Adrenal gland (tissue), 9 donors: ENCODE measurements at regions not wholly inside any gene's neighbourhood (a gene's known extent, or its start where the extent isn't known, plus 50 kb on each side); places are given as distances from the start of the nearest gene placed in this dataset.

Experiments used
- DNase-seq, 7 donors: peaks; one replicate each; pipeline ENCODE4 v3.0.0-alpha.2; 2019 to 2020
- H3K27ac ChIP-seq, 5 donors: fragments of 200-600 bp; sonication (generic) in 4 of 5; 1 replicate in 3 of 5; 2 replicates in 2 of 5; pipeline versions ENCODE4 v1.5.1 to v1.8.0; 2016 to 2020; ENCODE audit warnings: mild to moderate bottlenecking in 1 of 5
- H3K27me3 ChIP-seq: fragments of 200-600 bp; 2 replicates; pipeline ENCODE4 v1.8.0; 2021
- H3K36me3 ChIP-seq, 2 donors: fragments of 200-600 bp; replicated peaks in 1 of 2; 1 replicate in 1 of 2; 2 replicates in 1 of 2; pipeline versions ENCODE4 v1.5.1 to v1.8.0; 2018 to 2022
- H3K4me1 ChIP-seq, 2 donors: fragments of 200-600 bp; replicated peaks in 1 of 2; 1 replicate in 1 of 2; 2 replicates in 1 of 2; pipeline versions ENCODE4 v1.5.1 to v1.8.0; 2018 to 2021
- H3K4me3 ChIP-seq, 4 donors: fragments of 200-600 bp; sonication (generic) in 3 of 4; one replicate each; pipeline ENCODE4 v1.5.1; 2016 to 2018
- H3K9me3 ChIP-seq, 3 donors: fragments of 200-600 bp; sonication (generic) in 1 of 3; replicated peaks in 1 of 3; 1 replicate in 2 of 3; 2 replicates in 1 of 3; pipeline versions ENCODE4 v1.5.1 to v1.8.0; 2016 to 2021
- POLR2A ChIP-seq, 2 donors: fragments of 450-650 bp; IDR thresholded peaks; one replicate each; pipeline ENCODE4 v1.6.1; 2017; ENCODE audit warnings: antibody characterized with exemption in 2 of 2, mild to moderate bottlenecking in 2 of 2, moderate library complexity in 1 of 2
- WGBS, 4 donors: extraction: QIAGEN DNeasy Blood & Tissue Kit in 2 of 4; methylation state at CpG; one replicate each; pipeline versions ENCODE4 v1.1.5 to v1.1.7; 2013 to 2017; 5-methylcytosine and 5-hydroxymethylcytosine counted together
- intact Hi-C, 2 donors: fragments of 100-400 bp; cut with DNase I; formaldehyde crosslinking; loops; one replicate each; pipeline versions ENCODE4 v1.14.1 to v1.15.0; 2022 to 2023
- TF ChIP-seq, protein P1 (sequence below), 6 experiments: fragments of 450-650 bp in 4 of 6; fragments of 200-600 bp in 2 of 6; sonication (generic) in 1 of 6; IDR thresholded peaks; 1 replicate in 5 of 6; 2 replicates in 1 of 6; pipeline versions ENCODE4 v1.5.1 to v1.8.0; 2016 to 2021; ENCODE audit warnings: antibody characterized with exemption in 6 of 6, mild to moderate bottlenecking in 2 of 6, moderate library complexity in 1 of 6
- donor health status: healthy with polysubstance abuse.
- donor health status: Bipolar disorder and iron deficiency.
- donor health status: DM: yes; HTN: yes; CAD: no.
- donor health status: DM: no; HTN: no; CAD: no.
- donor health status: DM: no; HTN: no; CAD: no.

- 78 to 95% (median 87%) methylated on average over 4 of the region's 4 CpGs for WGBS, 4 donors
- H3K9me3 ChIP-seq: no peaks in the 10 kb centered on the region
- TF ChIP-seq POLR2A (IDR thresholded peaks at IDR 0.05): no peak
- TF ChIP-seq, protein P1, sequence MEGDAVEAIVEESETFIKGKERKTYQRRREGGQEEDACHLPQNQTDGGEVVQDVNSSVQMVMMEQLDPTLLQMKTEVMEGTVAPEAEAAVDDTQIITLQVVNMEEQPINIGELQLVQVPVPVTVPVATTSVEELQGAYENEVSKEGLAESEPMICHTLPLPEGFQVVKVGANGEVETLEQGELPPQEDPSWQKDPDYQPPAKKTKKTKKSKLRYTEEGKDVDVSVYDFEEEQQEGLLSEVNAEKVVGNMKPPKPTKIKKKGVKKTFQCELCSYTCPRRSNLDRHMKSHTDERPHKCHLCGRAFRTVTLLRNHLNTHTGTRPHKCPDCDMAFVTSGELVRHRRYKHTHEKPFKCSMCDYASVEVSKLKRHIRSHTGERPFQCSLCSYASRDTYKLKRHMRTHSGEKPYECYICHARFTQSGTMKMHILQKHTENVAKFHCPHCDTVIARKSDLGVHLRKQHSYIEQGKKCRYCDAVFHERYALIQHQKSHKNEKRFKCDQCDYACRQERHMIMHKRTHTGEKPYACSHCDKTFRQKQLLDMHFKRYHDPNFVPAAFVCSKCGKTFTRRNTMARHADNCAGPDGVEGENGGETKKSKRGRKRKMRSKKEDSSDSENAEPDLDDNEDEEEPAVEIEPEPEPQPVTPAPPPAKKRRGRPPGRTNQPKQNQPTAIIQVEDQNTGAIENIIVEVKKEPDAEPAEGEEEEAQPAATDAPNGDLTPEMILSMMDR (IDR thresholded peaks at IDR 0.05): no peak
- intact Hi-C loops: no loop called here
- no peaks in the 10 kb centered on the region for H3K27me3 ChIP-seq
- DNase-seq: no peak
- no peaks in the 10 kb centered on the region for H3K4me1 ChIP-seq
- H3K4me3 ChIP-seq: no peak overlapping the region
- no peaks in the 10 kb centered on the region for H3K36me3 ChIP-seq
- no peak overlapping the region for H3K27ac ChIP-seq
Measured at GRCh38 chr19:20339444-20339843, 172.4 kb downstream of the ZNF486 start.

GRCh38 chr19:20334760-20335159, 167.7 kb downstream of the ZNF486 start:
- TF ChIP-seq POLR2A (IDR thresholded peaks at IDR 0.05): no peak
- TF ChIP-seq, protein P1 (IDR thresholded peaks at IDR 0.05): no peak

GRCh38 chr19:20333508-20333907, 166.5 kb downstream of the ZNF486 start:
- DNase-seq: no peak
- H3K4me1 ChIP-seq: no peaks in the 10 kb centered on the region
- 90 to 97% (median 93%) methylated on average over 1 of the region's 1 CpG for WGBS, 4 donors
- no peaks in the 10 kb centered on the region for H3K27me3 ChIP-seq
- intact Hi-C loops: no loop called here
- no peak overlapping the region for H3K4me3 ChIP-seq
- no peaks in the 10 kb centered on the region for H3K9me3 ChIP-seq
- no peak for TF ChIP-seq POLR2A (IDR thresholded peaks at IDR 0.05)
- TF ChIP-seq, protein P1 (IDR thresholded peaks at IDR 0.05): no peak
- no peak overlapping the region for H3K27ac ChIP-seq
- no peaks in the 10 kb centered on the region for H3K36me3 ChIP-seq

More at GRCh38 chr19:20334760-20335159, 167.7 kb downstream of the ZNF486 start:
- H3K27ac ChIP-seq: no peak overlapping the region
- H3K36me3 ChIP-seq: no peaks in the 10 kb centered on the region
- intact Hi-C loops: no loop called here
- 71 to 93% (median 80%) methylated on average over 3 of the region's 3 CpGs for WGBS, 4 donors
- no peak for DNase-seq
- no peaks in the 10 kb centered on the region for H3K27me3 ChIP-seq
- no peak overlapping the region for H3K4me3 ChIP-seq
- no peaks in the 10 kb centered on the region for H3K4me1 ChIP-seq
- H3K9me3 ChIP-seq: no peaks in the 10 kb centered on the region

GRCh38 chr19:20325151-20325550, 158.1 kb downstream of the ZNF486 start:
- no peak for TF ChIP-seq POLR2A (IDR thresholded peaks at IDR 0.05)
- TF ChIP-seq, protein P1 (IDR thresholded peaks at IDR 0.05): no peak
- H3K4me3 ChIP-seq: no peak overlapping the region
- DNase-seq: no peak
- no peaks in the 10 kb centered on the region for H3K4me1 ChIP-seq
- H3K36me3 ChIP-seq: no peaks in the 10 kb centered on the region
- H3K9me3 ChIP-seq: no peaks in the 10 kb centered on the region
- H3K27me3 ChIP-seq: no peaks in the 10 kb centered on the region
- intact Hi-C loops: no loop called here
- no peak overlapping the region for H3K27ac ChIP-seq
